Activated B cell treated with CpG ODN at 0.5 μM for 24 hours (primary cell): ENCODE measurements at regions not wholly inside any gene's neighbourhood (a gene's known extent, or its start where the extent isn't known, plus 50 kb on each side); places are given as distances from the start of the nearest gene placed in this dataset.

Source experiments
- ATAC-seq: fragments of 200-7000 bp; cut with Tn5 transposase; one replicate; pipeline ENCODE4 v1.10.0; 2021; ENCODE audit warnings: low read depth, mild to moderate bottlenecking, moderate library complexity
- CTCF ChIA-PET: fragments of 350-600 bp; sonication (Branson Sonifier 250); formaldehyde crosslinking; loops from one replicate; lab custom pipeline; 2021; ENCODE audit warnings: antibody characterized with exemption; lab: Charles Lee
- POLR2A ChIA-PET: fragments of 350-600 bp; sonication (Branson Sonifier 250); formaldehyde crosslinking; loops from one replicate; lab custom pipeline; 2021; ENCODE audit warnings: antibody characterized with exemption; lab: Charles Lee
- DNase-seq: peaks from one replicate; pipeline ENCODE4 v3.0.0; 2022
- H3K27ac Mint-ChIP-seq: one replicate; pipeline ENCODE4 v1.8.0; 2020; ENCODE audit warnings: mixed read lengths
- H3K27me3 Mint-ChIP-seq: one replicate; pipeline ENCODE4 v1.8.0; 2021; ENCODE audit warnings: mixed read lengths
- H3K36me3 Mint-ChIP-seq: one replicate; pipeline ENCODE4 v1.8.0; 2021; ENCODE audit warnings: low read depth, mixed read lengths
- H3K4me1 Mint-ChIP-seq: one replicate; pipeline ENCODE4 v1.8.0; 2021; ENCODE audit warnings: mixed read lengths
- H3K4me3 Mint-ChIP-seq: one replicate; pipeline ENCODE4 v1.8.0; 2020; ENCODE audit warnings: mild to moderate bottlenecking, mixed read lengths
- H3K9me3 Mint-ChIP-seq: one replicate; pipeline ENCODE4 v1.8.0; 2020; ENCODE audit warnings: mixed read lengths
- CTCF ChIP-seq: fragments of 200-600 bp; IDR thresholded peaks from one replicate; pipeline ENCODE4 v1.8.0; 2022; ENCODE audit warnings: antibody characterized with exemption, mild to moderate bottlenecking
- intact Hi-C: fragments of 100-400 bp; cut with micrococcal nuclease; formaldehyde crosslinking; loops from one replicate; pipeline ENCODE4 v1.15.1; 2024

GRCh38 chr6:97394160-97394748, 111.2 kb upstream of the MMS22L start:
- ChIA-PET CTCF (interaction anchor here (0.6 to 6.0 kb wide), 6 partner anchors 11 to 234 kb away, joined by 3 to 36 read pairs (median 4); no protein-coding TSS in a partner anchor), POLR2A (no interaction called here)
- H3K4me3 Mint-ChIP-seq = no peak overlapping the region
- no peaks in the 10 kb centered on the region for H3K9me3 Mint-ChIP-seq
- DNase-seq (no peak), ATAC-seq (peak; percentile 81)
- H3K36me3 Mint-ChIP-seq = no peaks in the 10 kb centered on the region
- peaks cover 8% of the 10 kb centered on the region for H3K27me3 Mint-ChIP-seq
- H3K4me1 Mint-ChIP-seq = no peaks in the 10 kb centered on the region
- H3K27ac Mint-ChIP-seq = no peak overlapping the region
- TF ChIP-seq CTCF = peak; percentile 97
- intact Hi-C loops = loop anchor here (1.0 to 10.0 kb wide), 9 partner anchors 112 to 1962 kb away; partner anchors contain the start of genes MMS22L and NDUFAF4

- H3K4me1 Mint-ChIP-seq = no peaks in the 10 kb centered on the region
- DNase-seq (no peak), ATAC-seq (no peak)
- ChIA-PET CTCF (interaction anchor here (6.0 kb wide), 1 partner anchor 212 kb away, joined by 36 read pairs; no protein-coding TSS in a partner anchor), POLR2A (no interaction called here)
- H3K27me3 Mint-ChIP-seq = no peaks in the 10 kb centered on the region
- H3K9me3 Mint-ChIP-seq = no peaks in the 10 kb centered on the region
- H3K27ac Mint-ChIP-seq = no peak overlapping the region
- no peaks in the 10 kb centered on the region for H3K36me3 Mint-ChIP-seq
- intact Hi-C loops = loop anchor here (10.0 kb wide), 1 partner anchor 852 kb away; no protein-coding TSS in a partner anchor
- H3K4me3 Mint-ChIP-seq = no peak overlapping the region
- no peak for TF ChIP-seq CTCF
These were observed 113.9 kb upstream of the MMS22L start for GRCh38 chr6:97396880-97397279.

- Mint-ChIP-seq H3K27ac (no peak overlapping the region), H3K4me1 (no peaks in the 10 kb centered on the region), H3K36me3 (no peaks in the 10 kb centered on the region), H3K27me3 (no peaks in the 10 kb centered on the region), H3K4me3 (no peak overlapping the region), H3K9me3 (no peaks in the 10 kb centered on the region)
- no peak for ATAC-seq
- TF ChIP-seq CTCF = no peak
- intact Hi-C loops = loop anchor here (10.0 kb wide), 1 partner anchor 854 kb away; no protein-coding TSS in a partner anchor
- CTCF ChIA-PET = interaction anchor here (6.0 kb wide), 1 partner anchor 215 kb away, joined by 36 read pairs; no protein-coding TSS in a partner anchor
- POLR2A ChIA-PET = no interaction called here
- no peak for DNase-seq
These were observed 116.2 kb upstream of the MMS22L start for GRCh38 chr6:97399208-97399607.

- Mint-ChIP-seq H3K4me1 (no peaks in the 10 kb centered on the region), H3K9me3 (no peaks in the 10 kb centered on the region), H3K27me3 (no peaks in the 10 kb centered on the region), H3K4me3 (no peak overlapping the region), H3K27ac (no peak overlapping the region), H3K36me3 (no peaks in the 10 kb centered on the region)
- no peak for TF ChIP-seq CTCF
- CTCF ChIA-PET = no interaction called here
- POLR2A ChIA-PET = no interaction called here
- no peak for DNase-seq
- ATAC-seq = no peak
- intact Hi-C loops = no loop called here
These were observed 118.5 kb upstream of the MMS22L start for GRCh38 chr6:97401533-97401932.

- Mint-ChIP-seq H3K9me3 (no peaks in the 10 kb centered on the region), H3K27me3 (no peaks in the 10 kb centered on the region), H3K4me3 (no peak overlapping the region), H3K27ac (no peak overlapping the region), H3K36me3 (no peaks in the 10 kb centered on the region), H3K4me1 (no peaks in the 10 kb centered on the region)
- POLR2A ChIA-PET = no interaction called here
- ATAC-seq = no peak
- intact Hi-C loops = no loop called here
- TF ChIP-seq CTCF = no peak
- CTCF ChIA-PET = interaction anchor here (1.6 kb wide), 1 partner anchor 11 kb away, joined by 4 read pairs; no protein-coding TSS in a partner anchor
- DNase-seq = no peak
These were observed 122.9 kb upstream of the MMS22L start for GRCh38 chr6:97405818-97406409.
